ENCODE measurements at regions not wholly inside any gene's neighbourhood (a gene's known extent, or its start where the extent isn't known, plus 50 kb on each side); places are given as distances from the start of the nearest gene placed in this dataset.
"Not testable (repeated sequence)": the region's sequence is repeated elsewhere in the genome, so short reads cannot be mapped to it uniquely, and the experiment has no call there.

GRCh38 chr7:76849887-76850563 is 182.1 kb downstream of the SPDYE17 start:
- not testable (repeated sequence) for DNase-seq

- not testable (repeated sequence) for DNase-seq
These were observed 192.3 kb downstream of the SPDYE17 start for GRCh38 chr7:76839879-76840278.

- not testable (repeated sequence) for DNase-seq
These were observed 192.9 kb downstream of the SPDYE17 start for GRCh38 chr7:76839214-76839613.

DNA sequence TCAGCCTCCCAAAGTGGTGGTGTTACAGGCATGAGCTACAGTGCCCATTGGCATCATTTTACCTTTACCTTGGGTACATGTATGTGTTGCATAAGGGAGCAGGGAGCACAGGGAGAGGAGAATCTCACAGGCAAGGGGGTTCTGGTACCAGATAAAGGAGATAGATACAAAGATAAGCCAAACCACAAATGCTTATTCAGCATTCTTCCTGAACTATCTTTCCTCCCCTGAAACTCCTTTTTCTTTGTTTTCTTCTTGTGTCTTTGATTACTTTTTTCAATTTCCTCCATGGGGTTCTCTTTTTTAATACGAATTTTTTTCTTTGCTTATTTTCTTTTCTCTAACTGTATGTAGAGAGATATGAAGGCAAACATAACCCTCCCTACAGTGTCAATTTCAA is 193.8 kb downstream of the SPDYE17 start:
- not testable (repeated sequence) for DNase-seq

- DNase-seq, result not testable (repeated sequence)
These were observed 202.2 kb upstream of the POMZP3 start for GRCh38 chr7:76829233-76829632.

- DNase-seq, result not testable (repeated sequence)
These were observed 199.1 kb upstream of the POMZP3 start for GRCh38 chr7:76826181-76826580.

DNA sequence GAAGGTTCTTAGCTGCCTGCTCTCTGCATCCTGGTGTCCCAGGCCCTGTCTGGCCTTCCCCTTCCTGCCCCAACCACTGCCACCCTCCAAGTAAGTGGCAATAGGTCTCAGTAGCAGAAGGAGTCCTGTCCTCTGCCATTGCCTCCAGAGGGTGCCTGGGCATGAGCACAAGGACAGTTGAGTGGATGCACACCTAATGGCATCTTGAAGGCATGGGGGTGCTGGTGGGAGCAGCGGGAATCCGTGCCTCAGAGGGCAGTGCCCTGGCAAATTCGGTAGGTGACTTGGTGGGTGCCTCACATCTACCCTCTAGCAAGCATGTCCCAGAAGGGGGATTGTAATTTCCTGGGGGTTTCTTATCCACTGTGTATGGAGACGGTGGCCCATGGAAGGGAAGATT is 182.8 kb upstream of the POMZP3 start:
- DNase-seq, result not testable (repeated sequence)

DNA sequence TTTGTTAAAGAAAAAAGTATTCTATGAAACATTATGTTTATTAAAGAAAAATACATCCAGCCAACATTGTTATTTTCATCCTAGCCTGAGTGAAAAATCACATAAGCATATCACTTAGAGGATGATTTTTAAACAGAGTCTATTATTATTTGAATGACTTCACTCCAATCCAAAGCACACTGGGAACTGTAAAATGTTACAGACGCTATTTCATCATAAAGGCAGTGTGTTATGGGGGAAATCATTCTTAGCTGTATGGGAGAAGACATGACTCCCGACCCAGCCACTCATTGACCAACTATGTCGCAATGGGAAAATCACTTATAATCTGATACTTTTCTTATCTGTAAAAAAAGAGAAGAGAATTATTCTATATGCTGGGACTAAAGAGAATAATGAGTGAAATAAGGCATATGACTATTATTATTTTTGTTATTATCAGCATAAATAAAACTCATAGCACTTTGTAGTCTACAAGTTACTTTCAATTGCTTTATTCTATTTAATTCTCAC is 180.6 kb upstream of the POMZP3 start:
- not testable (repeated sequence) for DNase-seq

DNA sequence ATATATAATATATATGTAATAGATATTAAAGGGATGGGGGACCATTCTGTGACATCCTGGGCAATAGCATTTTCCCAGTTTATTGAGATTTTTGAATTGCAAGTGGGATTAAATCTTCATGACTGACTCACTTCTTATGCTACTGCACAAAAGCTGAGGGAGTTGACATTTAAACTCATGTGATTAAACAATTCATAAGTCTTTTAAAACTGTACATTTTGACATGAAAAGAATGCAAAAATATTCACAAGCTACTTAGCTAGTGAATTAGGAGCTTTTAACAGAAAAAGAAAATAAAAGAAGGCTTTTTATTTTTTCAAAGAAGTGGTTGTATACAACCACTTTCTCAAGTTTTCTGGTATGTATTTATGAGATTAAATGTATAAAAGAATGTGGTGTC is 179.4 kb upstream of the POMZP3 start:
- DNase-seq, result not testable (repeated sequence)

GRCh38 chr7:76806010-76806409 is 178.9 kb upstream of the POMZP3 start:
- DNase-seq, result not testable (repeated sequence)

GRCh38 chr7:76805262-76805661 is 178.2 kb upstream of the POMZP3 start:
- DNase-seq, result not testable (repeated sequence)

GRCh38 chr7:76797639-76798038 is 170.6 kb upstream of the POMZP3 start:
- DNase-seq, result not testable (repeated sequence)

- not testable (repeated sequence) for DNase-seq
These were observed 153.6 kb upstream of the POMZP3 start for GRCh38 chr7:76780693-76781092.

- not testable (repeated sequence) for DNase-seq
These were observed 147.2 kb upstream of the POMZP3 start for GRCh38 chr7:76774279-76774678.

- DNase-seq, result not testable (repeated sequence)
These were observed 144.9 kb upstream of the POMZP3 start for GRCh38 chr7:76771980-76772379.

- DNase-seq, result not testable (repeated sequence)
These were observed 136.9 kb upstream of the POMZP3 start for GRCh38 chr7:76763977-76764376.

GRCh38 chr7:76760546-76761220 is 133.6 kb upstream of the POMZP3 start:
- not testable (repeated sequence) for DNase-seq

DNA sequence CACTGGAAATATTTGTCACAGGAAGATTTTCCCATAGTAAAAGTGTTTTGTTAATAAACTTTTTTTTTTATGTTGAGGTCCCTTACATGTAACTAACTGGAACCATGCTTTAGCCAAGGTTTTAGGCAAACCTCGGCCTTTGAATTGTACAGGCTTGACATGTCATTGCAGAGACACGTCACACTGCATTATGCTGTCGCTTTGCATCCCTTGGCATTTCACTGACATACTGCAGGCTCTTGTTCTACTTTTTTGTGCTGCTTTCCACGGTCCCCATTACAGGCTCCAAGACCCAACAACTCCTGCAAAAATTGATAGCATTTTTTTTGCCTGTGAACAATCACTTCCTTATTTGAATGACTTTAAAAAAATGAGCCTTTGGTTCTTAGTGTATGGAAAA is 112.5 kb upstream of the POMZP3 start:
- not testable (repeated sequence) for DNase-seq

GRCh38 chr7:76736724-76737123 is 109.6 kb upstream of the POMZP3 start:
- not testable (repeated sequence) for DNase-seq

DNA sequence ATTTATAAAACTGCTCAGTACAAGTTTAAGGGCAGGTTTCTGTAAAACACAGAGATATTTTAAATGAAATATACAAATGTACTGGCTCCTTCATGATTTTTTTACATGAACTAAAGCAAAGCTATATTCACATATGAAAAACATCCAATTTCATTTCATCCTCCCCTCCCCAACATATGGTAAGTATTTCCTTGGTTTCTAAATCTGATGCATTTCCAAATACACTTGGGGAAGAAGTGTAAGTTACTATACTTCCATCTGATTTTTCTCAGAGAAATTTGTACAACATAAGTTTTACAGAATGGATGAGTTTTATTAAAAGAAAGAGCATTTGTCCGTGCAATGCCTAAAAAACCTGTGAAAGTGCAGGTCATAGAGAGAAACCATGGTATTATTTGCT is 109.0 kb upstream of the POMZP3 start:
- DNase-seq, result peak; percentile 26

- DNase-seq, result not testable (repeated sequence)
These were observed 108.6 kb upstream of the POMZP3 start for GRCh38 chr7:76735668-76736067.

- DNase-seq, result not testable (repeated sequence)
These were observed 101.5 kb upstream of the POMZP3 start for GRCh38 chr7:76728571-76728974.

DNA sequence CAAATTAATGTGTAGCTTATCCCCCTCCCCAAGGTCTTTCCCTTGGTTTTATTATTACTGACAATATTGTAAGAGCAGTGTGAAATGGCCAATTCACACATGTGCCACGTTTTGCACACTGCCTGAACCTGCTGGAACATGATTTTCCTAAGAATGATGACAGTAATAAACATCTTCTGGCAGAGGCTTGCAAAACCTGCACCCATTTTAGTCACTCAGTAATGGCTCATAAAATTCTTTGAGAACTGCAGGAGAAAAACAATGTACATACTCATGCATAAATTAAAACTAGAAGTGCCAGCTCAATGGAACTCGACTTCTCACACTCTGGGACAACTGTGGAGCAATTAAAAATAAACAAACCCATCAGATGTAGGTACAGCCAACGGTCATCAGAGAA is 96.8 kb upstream of the POMZP3 start:
- not testable (repeated sequence) for DNase-seq

GRCh38 chr7:76716551-76716950 is 89.5 kb upstream of the POMZP3 start:
- not testable (repeated sequence) for DNase-seq

Measured in skin of body (tissue), 1 donor.